Activated CD8-positive, alpha-beta memory T cell treated with anti-CD3 and anti-CD28 coated beads for 36 hours (primary cell): ENCODE measurements at regions not wholly inside any gene's neighbourhood (a gene's known extent, or its start where the extent isn't known, plus 50 kb on each side); places are given as distances from the start of the nearest gene placed in this dataset.
"Not testable (repeated sequence)": the region's sequence is repeated elsewhere in the genome, so short reads cannot be mapped to it uniquely, and the experiment has no call there.

ENCODE experiments used
- CTCF ChIA-PET: fragments of 350-600 bp; sonication (Branson Sonifier 250); formaldehyde crosslinking; loops from one replicate; lab custom pipeline; 2021; ENCODE audit warnings: antibody characterized with exemption; lab: Charles Lee
- POLR2A ChIA-PET: fragments of 350-600 bp; sonication (Branson Sonifier 250); formaldehyde crosslinking; loops from one replicate; lab custom pipeline; 2021; ENCODE audit warnings: antibody characterized with exemption; lab: Charles Lee

DNA sequence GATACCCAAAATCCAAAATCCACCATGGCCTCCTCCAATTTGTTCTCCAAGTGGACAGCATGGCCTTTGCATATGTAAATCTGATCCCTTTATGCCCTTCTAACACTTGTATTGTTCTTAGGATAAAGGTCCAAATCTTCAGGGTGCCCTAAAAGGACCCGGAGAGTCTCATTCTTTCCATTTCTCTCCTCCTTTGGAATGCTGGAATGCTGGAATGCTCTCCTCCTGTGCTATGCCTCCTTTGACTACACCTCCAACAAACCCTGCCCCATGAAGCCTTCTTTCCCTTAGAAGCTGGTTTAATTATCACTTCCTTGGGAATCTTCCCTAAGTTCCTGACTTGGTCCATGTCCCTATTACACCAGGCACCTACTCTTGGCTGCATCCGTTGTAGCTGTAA lies 484.8 kb upstream of the RUNX1 start:
- ChIA-PET POLR2A (no interaction called here), CTCF (no interaction called here)

DNA sequence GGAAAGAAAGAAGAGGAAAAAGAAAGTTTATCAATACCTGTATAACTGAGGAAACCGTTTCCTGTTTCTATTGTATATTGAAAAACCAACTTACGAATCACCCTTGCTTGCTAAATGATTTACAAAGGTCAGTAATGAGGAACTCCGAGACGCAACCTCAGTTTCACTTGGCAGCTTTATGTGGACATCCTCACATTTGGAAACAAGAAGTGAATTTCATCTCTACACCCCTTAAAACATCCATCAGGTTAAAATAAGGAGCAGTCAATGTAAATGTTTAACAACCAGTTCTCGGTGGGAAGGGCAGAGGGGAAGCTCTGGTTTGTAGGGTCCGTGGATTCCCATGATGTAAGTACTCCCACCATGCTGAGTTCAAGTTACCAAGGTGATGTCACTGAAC lies 481.7 kb upstream of the RUNX1 start:
- ChIA-PET CTCF (no interaction called here), POLR2A (no interaction called here)

DNA sequence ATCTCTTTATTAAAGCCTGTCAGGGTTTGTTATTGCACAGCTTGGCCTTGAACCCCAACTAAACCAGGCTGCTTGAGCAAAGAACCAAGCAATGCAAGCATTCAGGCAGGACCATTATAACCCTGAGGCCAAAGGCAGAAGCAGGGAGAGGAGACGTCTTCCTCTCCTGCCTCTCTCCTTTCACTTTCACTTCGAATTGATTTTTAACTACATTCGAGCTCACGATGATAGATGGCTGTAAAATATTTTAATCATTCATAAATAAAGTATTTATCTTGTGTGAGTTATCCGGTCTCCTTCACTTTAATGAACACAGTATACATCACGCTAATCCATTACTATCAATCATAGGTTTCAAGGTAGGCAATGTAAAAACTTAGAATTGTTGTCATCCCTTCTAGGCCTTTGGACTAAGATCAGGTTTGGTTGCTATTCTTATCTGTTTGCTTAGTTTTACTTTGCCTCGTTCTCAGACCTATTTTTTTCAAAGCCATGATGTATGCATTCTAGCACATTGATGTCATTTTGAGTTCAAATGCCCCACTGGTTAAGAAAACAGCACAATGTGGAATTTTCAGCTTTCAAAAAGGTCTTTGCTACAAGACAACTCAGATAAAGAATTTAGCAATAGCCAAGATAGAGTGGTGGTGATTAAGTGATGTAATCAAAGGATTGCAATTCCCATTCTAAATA lies 480.2 kb upstream of the RUNX1 start:
- ChIA-PET CTCF (no interaction called here), POLR2A (no interaction called here)

DNA sequence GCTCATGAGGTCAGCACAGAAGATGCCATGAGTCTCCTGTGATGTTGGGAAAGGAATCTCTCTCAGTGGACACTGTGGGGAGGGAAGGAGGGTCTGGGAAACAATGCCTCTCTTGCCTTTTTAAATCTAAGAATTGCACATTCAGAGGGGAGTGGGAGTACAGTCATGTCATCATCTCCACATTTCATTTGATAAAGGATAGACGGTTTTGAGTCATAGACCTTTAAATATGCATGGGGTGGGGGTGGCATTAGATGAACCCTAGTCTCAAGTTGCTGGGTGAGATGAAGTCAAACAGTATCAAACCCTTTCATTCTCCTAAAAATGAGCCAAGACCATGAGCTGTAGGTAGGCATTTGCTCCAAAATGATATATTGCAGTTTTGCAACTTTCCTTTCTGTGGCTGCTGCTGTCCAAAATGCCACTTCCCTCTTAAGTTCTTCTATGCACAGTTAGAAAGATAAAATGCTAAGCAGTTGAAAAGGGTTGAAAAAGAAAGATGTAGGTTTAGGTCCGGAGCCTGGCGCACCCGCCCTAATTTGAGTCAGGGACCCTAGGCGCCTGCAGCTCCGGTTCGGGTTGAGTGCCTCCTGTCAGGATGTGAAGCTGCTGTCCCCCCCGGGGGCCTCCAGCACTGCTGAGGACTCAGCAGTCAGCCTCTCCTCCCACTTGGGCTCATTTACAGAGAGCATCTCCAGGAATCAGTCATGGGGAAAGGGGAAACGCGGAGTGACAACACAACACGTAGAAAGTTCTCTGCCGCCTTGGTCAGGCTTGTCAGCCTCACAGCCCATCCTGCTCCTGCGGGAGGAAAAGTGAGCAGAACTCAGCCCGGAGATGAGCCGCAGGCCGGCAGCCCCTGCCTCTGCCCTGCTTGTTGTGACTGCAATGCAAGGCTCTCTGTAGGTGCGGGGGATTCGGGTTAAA lies 479.3 kb upstream of the RUNX1 start:
- POLR2A ChIA-PET, result interaction anchor here (0.6 kb wide), 1 partner anchor 584 kb away, joined by 3 read pairs; no protein-coding TSS in a partner anchor
- CTCF ChIA-PET, result no interaction called here

DNA sequence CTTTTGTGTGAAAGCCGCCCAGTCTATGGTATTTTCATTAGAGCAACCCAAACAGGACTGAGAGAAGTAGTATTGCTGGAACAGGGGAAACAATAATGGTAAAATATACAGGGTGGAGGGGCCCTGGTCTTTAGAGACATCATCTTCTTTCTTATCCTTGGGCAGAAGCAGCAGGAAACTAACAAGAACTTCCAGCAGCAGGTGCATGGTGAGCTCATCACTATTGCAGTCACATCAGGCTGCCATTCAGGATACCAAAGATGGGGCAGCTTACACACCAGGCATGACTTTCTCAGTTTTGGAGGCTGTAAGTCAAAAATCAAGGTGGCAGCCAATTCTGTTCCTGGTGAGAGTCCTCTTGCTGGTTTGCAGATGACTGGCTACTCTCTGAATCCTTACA lies 478.3 kb upstream of the RUNX1 start:
- CTCF ChIA-PET, result no interaction called here
- POLR2A ChIA-PET, result no interaction called here

DNA sequence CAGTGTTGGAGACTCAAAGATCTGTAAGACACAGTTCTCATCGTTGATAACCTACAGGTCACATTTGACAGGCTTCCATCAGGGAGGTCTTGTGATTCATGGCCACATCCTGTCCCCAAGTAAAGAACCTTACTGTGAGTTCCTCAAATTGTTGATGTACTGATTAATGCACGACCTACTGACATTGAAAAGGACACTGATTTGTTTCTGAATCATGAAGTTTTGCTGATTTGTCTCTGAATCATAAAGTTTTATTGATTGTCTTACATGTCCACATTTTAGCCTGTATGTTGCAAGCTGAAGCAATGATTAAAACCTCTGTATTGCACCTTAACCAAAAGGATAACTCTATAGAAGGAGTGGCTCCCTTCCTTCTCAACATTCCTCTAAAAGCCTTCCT lies 476.3 kb upstream of the RUNX1 start:
- ChIA-PET CTCF (interaction anchor here (1.5 kb wide), 1 partner anchor 48 kb away, joined by 3 read pairs; no protein-coding TSS in a partner anchor), POLR2A (no interaction called here)

DNA sequence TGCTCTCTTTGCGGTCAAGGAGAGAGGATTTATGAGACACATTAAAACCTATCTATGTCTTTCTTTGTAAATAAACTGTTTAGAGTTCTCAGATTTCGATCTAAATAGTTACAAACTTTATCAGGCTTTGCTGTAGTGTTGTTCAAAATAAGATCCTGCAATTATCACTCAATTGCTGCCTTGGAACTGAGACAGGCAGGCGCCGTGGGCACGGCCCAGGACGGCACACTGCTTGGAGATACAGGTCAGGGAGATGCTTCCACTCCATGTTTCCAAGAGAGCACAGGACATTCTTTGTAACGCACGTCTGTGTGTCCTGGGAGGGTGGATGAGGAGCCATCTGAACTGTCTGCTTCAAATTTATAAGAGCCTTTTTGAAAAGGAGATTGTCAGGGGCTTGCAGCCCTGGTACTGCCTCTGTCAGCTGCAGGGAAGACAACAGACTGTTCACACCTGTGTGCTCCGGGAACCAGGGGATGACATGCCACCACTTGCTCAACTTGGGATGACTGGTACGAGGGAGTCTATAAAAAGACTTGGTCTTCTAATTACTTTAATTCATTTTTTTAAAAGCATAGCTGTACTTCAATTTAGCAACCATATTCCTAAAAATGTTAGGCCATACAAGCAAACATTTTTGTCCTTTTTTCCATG lies 472.9 kb upstream of the RUNX1 start:
- ChIA-PET CTCF (interaction anchor here (0.7 kb wide), 1 partner anchor 18 kb away, joined by 3 read pairs; no protein-coding TSS in a partner anchor), POLR2A (interaction anchor here (0.7 kb wide), 1 partner anchor 832 kb away, joined by 3 read pairs; no protein-coding TSS in a partner anchor)

DNA sequence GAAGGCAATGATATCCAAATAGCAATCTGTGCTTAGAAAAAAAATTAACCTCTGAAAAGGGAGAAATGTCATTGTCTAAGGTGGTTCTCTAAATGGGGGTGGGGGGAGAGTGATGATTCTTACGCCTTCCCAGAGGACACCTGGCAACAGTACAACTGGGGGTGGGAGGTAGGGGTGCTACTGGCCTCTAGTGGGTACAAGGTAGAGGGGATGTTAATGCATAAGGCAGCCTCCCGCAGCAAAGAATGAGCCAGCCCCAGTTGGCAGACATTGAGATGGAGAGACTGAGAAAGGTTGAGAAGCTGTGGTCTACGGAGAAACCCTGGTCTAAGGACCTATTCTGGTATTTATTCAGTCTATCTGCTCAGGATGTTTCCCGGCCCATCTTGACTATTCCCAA lies 472.2 kb upstream of the RUNX1 start:
- ChIA-PET CTCF (no interaction called here), POLR2A (no interaction called here)

DNA sequence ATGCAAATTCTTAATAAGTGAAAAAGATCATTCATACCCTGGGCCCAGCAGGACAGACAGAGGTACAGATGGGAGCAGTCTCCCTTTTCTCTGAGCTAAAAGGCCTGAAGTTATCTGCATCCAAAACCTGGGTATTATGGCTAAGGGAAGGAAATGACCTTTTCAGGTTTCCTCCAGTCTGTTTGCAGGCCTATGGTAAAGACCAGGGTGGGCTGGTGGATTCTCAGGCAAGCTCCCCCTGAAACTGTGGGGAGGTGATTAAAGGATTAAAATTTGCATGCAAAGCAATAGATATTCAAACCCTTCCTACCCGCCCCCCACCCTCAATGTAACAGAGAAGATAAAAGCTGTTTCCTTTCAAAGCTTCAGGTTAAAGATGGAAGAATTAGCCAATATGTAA lies 471.8 kb upstream of the RUNX1 start:
- POLR2A ChIA-PET, result no interaction called here
- CTCF ChIA-PET, result no interaction called here

DNA sequence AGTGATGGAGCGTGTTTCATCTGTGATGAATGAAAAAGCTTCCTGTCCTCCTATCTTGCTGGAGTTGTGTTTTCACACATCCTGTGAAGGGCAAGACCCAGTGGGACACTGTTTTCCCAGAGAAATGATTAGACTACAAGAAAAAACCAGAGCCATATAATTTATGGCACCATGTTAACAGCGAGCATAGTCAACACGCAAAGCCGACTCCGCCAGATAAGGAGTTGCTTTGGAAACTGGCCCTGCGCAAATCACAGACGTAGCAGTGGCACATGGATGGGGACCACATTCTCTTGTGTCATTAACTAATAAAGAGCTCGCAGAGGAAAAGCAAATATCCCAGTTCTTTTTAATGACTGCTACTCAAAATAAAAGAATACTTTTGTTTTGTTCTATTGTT lies 471.2 kb upstream of the RUNX1 start:
- ChIA-PET CTCF (no interaction called here), POLR2A (no interaction called here)

DNA sequence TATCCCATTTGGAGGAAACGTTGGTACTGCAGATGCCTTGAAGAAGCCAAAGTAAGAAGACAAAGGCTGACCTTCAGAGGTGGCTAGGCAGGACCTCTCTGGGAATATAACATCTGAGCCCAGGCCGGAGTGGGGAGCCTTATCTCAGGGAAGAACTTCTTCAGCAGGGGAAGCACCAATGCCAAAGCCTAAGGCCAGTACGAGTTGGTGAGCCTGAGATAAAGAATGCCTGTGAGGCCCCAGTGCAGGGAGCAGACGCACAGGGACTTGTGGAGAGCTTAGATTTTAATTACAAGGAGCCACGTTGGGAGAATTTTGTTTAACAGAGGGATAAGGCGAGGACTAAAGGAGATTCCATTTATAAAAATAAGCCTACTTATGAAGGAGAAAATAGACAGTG lies 468.8 kb upstream of the RUNX1 start:
- ChIA-PET POLR2A (no interaction called here), CTCF (no interaction called here)

DNA sequence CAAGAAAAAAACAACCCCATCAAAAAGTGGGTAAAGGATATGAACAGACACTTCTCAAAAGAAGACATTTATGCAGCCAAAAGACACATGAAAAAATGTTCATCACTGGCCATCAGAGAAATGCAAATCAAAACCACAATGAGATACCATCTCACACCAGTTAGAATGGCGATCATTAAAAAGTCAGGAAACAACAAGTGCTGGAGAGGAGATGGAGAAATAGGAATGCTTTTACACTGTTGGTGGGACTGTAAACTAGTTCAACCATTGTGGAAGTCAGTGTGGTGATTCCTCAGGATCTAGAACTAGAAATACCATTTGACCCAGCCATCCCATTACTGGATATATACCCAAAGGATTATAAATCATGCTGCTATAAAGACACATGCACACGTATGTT lies 467.2 kb upstream of the RUNX1 start:
- POLR2A ChIA-PET, CTCF ChIA-PET: not testable (repeated sequence)

DNA sequence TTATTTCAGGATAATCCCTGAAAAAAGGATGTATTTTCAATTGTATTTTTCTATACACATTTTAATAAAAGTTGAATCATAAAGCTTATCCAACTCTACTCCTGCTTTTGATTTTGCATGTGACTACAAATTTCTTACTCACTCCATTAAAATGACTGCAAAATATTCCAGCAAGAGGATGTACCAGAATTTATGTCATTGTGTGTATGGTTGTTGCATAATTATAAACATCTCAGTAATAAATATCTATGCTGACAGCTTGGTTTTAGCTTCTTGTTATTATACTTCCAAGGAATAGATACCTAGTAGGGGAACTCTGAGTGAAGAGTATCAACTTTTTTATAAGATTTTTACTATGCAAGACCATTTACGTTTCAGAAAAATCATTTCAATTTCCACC lies 463.2 kb upstream of the RUNX1 start:
- ChIA-PET POLR2A (no interaction called here), CTCF (interaction anchor here (0.7 kb wide), 1 partner anchor 538 kb away, joined by 3 read pairs; no protein-coding TSS in a partner anchor)

DNA sequence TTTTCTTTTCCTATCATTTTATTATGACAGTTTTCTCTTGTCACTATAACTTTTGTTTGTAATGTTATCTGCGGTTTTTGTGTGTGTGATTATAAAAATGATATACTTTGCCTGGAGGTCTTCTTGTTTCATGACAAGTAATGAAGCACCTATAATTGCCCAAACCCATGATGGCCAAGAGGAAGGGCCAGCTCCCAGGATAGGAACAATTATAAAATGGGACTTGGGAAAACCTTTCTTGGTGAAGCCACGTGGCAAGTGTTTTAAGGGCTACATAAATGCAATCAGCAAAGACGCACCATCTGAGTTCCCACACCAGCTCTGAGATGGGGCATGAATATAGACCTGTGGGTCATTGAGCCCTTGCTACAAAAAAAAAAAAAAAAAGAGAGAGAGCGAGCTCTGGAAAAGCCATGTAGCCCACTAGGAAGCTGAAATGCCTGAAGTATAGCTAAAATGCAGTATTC lies 462.6 kb upstream of the RUNX1 start:
- ChIA-PET POLR2A (interaction anchor here (0.6 kb wide), 1 partner anchor 22 kb away, joined by 7 read pairs; no protein-coding TSS in a partner anchor), CTCF (interaction anchor here (0.7 kb wide), 2 partner anchors 213 to 539 kb away, joined by 3 to 4 read pairs; no protein-coding TSS in a partner anchor)

DNA sequence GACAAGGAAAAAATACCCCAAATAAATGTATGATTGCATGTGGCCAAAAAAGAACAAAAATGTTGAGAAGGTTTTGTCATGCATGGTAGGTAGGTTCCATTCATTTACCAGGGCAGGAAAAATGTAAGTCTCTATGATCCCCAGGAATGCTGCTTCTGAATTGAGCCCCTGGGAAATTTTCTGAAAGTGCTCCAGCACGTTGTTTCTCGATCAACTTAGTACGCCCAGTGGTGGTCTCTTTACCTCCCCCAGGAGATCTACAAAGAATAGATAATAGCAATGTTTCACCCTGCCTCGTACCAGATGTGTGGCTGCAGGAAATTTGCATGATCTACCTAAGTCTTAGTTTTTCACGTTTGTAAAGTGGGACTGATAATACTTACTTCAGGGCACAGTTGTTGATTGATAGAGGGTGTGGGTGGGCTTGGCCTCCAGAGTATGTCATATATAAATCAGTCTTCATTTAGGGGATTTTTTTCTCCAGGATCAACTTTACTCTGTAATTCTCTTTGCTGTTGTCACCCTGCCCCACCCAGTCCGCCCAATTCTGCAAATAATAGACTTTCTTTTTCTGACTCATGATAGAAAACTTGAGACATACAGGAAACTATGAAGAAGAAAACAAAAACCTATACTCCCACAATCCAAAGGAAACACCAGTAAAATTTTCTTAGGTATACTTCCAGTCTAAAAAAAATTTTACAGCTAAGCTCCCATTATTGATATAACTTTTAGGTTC lies 462.0 kb upstream of the RUNX1 start:
- ChIA-PET POLR2A (interaction anchor here (0.6 kb wide), 1 partner anchor 22 kb away, joined by 7 read pairs; no protein-coding TSS in a partner anchor), CTCF (interaction anchor here (0.7 kb wide), 1 partner anchor 214 kb away, joined by 4 read pairs; no protein-coding TSS in a partner anchor)

DNA sequence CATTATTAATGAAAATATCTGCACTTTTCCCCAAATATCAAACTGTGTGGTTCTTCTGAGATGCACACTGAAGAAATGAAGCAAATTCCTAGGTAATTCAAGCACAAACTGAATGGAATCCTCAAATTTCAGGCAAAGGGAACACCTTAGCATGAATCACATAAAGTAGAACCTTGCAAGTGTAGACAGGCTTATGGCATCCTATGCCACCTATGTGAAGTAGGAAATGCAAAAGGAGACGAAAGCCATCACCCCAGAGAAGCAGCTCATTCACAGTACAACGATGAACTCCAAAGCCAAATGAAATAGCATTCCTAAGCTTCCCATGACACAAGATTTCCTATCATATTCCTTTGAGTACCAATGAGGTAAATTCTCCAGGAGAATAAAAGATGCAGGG lies 461.2 kb upstream of the RUNX1 start:
- CTCF ChIA-PET, result no interaction called here
- POLR2A ChIA-PET, result no interaction called here

DNA sequence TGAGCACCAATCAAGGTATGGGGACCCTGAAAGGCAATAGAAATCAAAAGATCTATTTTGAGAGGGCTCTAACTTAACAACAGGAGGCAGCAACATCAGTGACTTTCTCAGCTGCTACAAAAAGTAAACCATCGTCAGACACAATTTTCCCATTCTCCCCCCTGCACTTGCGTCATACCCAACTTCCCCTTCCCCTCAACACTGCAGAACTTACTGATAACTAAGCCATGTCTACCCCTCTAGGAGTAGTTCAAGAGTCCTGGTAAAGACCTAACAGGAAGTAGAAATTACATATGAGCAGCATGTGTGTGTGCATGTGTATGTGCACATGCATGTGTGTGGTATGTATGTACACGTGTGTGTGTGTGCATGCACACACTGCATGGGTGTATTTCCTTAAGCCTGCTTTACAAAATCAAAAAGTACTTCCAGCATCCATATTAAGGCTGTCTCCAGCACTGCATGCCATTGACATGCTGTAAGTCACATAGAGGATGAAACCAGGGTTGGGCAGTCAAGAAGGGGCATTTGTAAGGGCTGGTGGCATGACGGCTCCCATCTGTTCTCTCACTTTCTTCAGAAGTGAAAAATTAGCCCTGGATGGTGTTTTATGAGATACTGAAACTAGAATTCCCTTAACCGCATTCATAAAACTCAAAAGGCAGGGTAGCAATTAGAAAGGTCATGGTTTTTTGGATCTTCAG lies 460.1 kb upstream of the RUNX1 start:
- ChIA-PET CTCF (interaction anchor here (0.6 kb wide), 1 partner anchor 880 kb away, joined by 6 read pairs; no protein-coding TSS in a partner anchor), POLR2A (no interaction called here)
